Epithelial cell of esophagus (primary cell): ENCODE measurements at regions not wholly inside any gene's neighbourhood (a gene's known extent, or its start where the extent isn't known, plus 50 kb on each side); places are given as distances from the start of the nearest gene placed in this dataset.

Source experiments
- DNase-seq: peaks from one replicate; pipeline ENCODE4 v3.0.0; 2010; ENCODE audit warnings: low read depth
- H3K4me3 ChIP-seq: 2 replicates; pipeline ENCODE4 v1.5.1; 2011; ENCODE audit warnings: mild to moderate bottlenecking, low read length, control low read depth
- CTCF ChIP-seq: IDR thresholded peaks from 2 replicates; pipeline ENCODE4 v1.5.1; 2011; ENCODE audit warnings: low read depth, mild to moderate bottlenecking, low read length, control low read depth, inconsistent platforms; ENCODE audit not compliant: insufficient read depth; ENCODE audit errors: missing control alignments

- no peak for TF ChIP-seq CTCF
- no peak for DNase-seq
- H3K4me3 ChIP-seq, result no peak overlapping the region
Measured at GRCh38 chr17:34000639-34001038, 254.4 kb upstream of the CCL2 start.

GRCh38 chr17:34001246-34001645 is 253.8 kb upstream of the CCL2 start:
- TF ChIP-seq CTCF, result no peak
- no peak overlapping the region for H3K4me3 ChIP-seq
- DNase-seq, result no peak

GRCh38 chr17:34006126-34006525 is 249.0 kb upstream of the CCL2 start:
- no peak for DNase-seq
- TF ChIP-seq CTCF, result no peak
- H3K4me3 ChIP-seq, result no peak overlapping the region

GRCh38 chr17:34008125-34008524 is 247.0 kb upstream of the CCL2 start:
- TF ChIP-seq CTCF, result no peak
- H3K4me3 ChIP-seq, result no peak overlapping the region
- DNase-seq, result no peak

- H3K4me3 ChIP-seq, result no peak overlapping the region
- DNase-seq, result no peak
- no peak for TF ChIP-seq CTCF
Measured at GRCh38 chr17:34009912-34010311, 245.2 kb upstream of the CCL2 start.

- H3K4me3 ChIP-seq, result no peak overlapping the region
- TF ChIP-seq CTCF, result no peak
- no peak for DNase-seq
Measured at GRCh38 chr17:34010534-34010933, 244.6 kb upstream of the CCL2 start.

- no peak overlapping the region for H3K4me3 ChIP-seq
- DNase-seq, result no peak
- TF ChIP-seq CTCF, result no peak
Measured at GRCh38 chr17:34011599-34011998, 243.5 kb upstream of the CCL2 start.
